ENCODE measurements at regions not wholly inside any gene's neighbourhood (a gene's known extent, or its start where the extent isn't known, plus 50 kb on each side); places are given as distances from the start of the nearest gene placed in this dataset.
A peak's percentile ranks its signal among the peaks of the same experiment; 100 is the strongest.
"Not testable (repeated sequence)": the region's sequence is repeated elsewhere in the genome, so short reads cannot be mapped to it uniquely, and the experiment has no call there.

- no peak for DNase-seq
Measured at GRCh38 chr3:161925749-161926360, 429.2 kb downstream of the OTOL1 start.

DNA sequence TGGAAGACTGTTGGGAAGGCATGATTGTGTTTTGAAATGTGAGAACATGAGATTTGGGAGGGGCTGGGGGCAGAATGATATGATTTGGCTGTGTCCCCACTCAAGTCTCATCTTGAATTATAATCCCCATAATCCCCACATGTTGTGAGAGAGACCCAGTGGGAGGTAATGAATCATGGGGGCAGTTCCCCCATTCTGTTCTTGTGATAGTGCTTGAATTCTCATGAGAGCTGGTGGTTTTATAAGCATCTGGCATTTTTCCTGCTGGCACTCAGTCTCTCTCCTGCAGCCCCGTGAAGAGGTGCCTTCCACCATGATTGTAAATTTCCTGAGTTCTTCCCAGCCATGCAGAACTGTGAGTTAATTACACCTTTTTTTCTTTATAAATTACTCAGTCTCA is 430.5 kb downstream of the OTOL1 start:
- no peak for DNase-seq

GRCh38 chr3:161939918-161940620 is 443.5 kb downstream of the OTOL1 start:
- peak; percentile 72 for DNase-seq

- no peak for DNase-seq
Measured at GRCh38 chr3:161940621-161940965, 444.0 kb downstream of the OTOL1 start.

DNA sequence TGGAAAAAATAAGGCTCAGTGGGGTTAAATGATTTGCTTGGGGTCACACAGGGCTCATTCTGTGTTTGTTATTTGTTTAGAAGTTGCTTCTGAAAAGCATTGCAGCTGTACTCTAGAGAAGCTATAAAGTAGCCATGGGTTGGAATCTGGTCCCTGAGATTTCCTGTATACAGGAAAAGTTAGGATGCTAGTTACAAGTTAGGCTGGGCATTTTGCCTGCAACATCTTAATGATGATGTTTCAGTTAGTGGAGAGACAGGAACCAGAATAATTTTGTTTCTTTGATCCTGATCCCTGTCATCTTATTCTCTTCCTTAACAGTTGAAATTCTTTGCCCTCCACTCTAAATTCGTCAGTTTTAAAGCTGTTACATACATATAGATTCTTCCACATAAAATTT is 445.3 kb downstream of the OTOL1 start:
- DNase-seq: no peak

GRCh38 chr3:161943801-161944345 is 447.3 kb downstream of the OTOL1 start:
- DNase-seq: not testable (repeated sequence)

GRCh38 chr3:161946443-161946960 is 449.9 kb downstream of the OTOL1 start:
- DNase-seq: peak; percentile 85

DNA sequence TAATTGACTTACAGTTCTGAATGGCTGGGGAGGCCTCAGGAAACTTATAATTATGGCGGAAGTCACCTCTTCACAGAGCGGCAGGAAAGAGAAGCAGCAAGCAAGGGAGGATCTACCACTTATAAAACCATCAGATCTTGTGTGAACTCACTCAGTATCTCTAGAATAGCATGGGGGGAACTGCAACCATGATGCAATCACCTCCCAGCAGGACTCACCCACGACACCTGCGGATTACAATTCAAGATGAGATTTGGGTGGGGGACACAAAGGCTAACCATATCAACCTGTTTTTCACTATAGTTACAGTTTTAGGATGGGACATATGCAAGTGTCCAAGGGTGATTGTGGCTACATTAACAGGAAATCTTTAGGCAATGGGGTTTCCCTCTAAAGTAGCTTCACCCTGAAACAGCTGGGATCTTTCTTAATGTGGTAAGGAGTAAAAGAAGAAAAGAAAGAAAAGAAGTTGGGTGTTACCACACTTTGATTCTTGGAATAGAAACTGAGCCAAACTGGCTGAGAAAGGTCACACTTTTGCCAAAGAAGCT is 453.8 kb downstream of the OTOL1 start:
- peak; percentile 82 for DNase-seq

DNA sequence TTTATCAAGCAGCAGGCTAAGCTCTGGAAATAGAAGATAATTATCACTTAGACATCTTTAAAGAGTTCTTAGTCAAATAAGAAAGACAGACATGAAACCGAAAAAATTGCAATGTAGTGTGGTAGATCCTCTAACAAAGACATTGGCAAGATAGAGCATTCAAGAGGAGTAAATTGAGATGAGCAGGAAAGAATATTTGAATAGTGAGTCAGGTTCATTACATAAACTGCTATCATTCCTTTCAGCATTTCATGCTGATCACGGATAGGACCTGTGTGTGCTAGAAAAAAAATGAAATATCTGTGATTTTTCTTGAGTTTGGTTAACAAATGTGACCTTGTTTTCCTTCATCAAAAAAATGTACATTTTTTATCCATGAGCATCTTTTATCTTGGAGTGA is 460.9 kb downstream of the OTOL1 start:
- DNase-seq: no peak

DNA sequence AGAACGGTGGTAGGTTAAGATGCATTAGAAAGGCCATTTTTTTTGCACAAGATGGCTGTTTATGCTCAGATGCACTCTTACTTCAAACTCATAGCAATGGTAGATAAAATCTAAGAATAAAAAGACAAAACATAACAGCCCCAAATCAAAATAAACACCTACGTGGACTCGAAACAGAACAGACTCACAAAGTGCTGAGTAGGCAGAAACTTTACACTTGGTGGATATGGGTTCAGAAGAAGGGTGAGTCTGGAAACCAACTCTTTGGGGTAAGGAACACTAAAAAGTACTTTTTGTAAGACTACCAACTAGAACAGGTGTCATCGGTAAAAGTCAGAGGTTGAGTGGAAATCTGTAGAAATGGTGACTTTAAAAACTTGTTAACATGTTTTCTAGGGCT is 468.2 kb downstream of the OTOL1 start:
- no peak for DNase-seq

DNA sequence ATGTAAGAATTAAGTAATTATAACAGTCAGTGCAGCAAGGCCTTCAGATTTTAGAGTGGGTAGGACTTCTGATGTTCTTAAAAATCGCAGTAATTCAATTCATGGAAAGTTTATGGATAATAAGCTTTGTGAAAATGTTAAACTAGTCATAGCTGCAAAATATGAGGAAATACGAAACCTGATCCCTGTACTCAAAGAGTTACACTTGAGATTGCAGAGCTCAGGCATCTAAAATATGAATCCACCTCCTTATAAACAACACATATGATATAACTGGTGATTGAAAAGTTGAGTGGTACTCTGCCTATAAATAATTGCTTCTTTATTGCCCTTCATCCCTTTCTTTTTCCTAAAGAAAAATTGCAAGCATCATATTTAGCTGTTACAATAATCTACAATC is 473.3 kb downstream of the OTOL1 start:
- DNase-seq: no peak

DNA sequence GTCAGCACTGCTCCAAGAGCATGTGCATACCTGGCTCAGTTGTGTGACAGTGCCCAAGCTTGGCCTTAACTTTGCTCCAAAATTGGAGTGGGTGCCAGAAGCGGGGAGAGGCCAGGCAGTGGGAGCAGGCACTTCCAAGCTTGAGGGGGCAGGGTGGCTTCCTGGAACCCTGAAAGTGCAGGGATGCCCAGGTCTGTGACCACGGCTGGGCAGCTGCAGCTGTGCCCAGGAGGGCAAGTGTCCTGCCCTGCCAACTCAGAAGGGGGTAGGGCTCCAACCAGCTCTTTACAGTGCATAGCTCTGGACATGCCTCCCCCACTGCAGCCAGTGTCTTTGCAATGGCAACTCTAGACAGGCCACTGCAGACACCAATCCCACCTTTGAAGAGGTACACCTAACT is 478.6 kb downstream of the OTOL1 start:
- DNase-seq: no peak

- peak; percentile 80 for DNase-seq
Measured at GRCh38 chr3:161977063-161977462, 480.5 kb downstream of the OTOL1 start.

DNA sequence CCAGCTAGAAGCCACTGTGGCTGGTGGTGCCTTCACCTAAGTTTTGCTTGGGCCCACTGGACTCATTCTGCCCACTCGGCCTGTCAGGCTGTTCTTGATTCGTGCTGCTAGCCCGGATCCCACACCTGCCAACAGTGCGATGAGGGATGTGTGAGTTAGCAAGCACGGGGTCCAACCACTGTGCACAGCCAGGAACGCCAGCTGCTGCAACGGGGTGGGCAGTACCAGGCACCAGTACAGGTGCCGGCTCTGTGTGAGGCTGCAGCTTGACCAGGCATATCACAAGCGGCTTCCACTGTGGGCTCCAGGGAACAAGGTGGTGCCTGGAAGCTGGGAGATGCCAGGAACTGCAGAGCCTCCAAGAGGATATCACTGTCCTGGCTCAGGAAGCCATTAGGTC is 481.2 kb downstream of the OTOL1 start:
- DNase-seq: no peak

- DNase-seq: no peak
Measured at GRCh38 chr3:161987933-161988332, 491.3 kb downstream of the OTOL1 start.

DNA sequence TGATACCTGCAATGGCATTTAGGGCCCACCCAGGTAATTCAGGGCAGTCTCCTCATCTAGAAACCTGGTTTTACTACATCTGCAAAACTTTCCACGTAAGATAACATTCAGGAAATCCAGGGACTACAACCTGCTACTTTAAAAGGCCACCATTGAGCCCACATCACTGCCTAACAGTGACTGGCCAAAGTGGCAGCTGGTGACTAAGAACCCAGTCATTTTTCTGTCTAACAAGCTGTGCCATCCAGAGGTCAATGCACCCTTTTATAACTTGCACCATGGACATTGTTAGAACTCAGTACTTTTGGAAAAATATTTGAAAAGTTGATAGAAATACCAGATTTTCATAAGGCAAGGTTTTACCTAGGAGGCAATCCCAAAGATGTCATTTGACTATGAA is 492.4 kb downstream of the OTOL1 start:
- DNase-seq: no peak

- DNase-seq: no peak
Measured at GRCh38 chr3:161990036-161990435, 493.4 kb downstream of the OTOL1 start.

GRCh38 chr3:161991901-161992540 is 495.4 kb downstream of the OTOL1 start:
- DNase-seq: peak; percentile 61

GRCh38 chr3:161999846-162000245 is 503.2 kb downstream of the OTOL1 start:
- DNase-seq: no peak

- no peak for DNase-seq
Measured at GRCh38 chr3:162007722-162008121, 511.1 kb downstream of the OTOL1 start.

DNA sequence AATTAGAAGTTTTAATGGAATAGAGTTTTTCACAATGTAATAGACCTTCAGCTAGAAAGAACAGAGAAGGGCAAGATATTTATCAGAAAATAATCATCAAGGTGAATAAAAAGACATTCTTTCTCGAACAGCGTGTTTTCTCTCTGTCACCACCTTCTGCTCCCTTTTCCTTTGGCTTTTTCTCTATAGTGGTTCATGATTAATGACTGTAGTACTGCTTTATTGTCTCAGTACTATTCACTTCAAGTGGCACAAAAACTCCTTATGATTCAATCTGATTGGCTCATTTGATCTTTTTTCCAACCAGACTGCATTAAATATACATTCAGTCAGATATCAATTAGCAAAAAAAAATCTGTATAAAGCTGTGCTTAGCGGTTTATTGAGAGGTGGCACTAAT is 516.0 kb downstream of the OTOL1 start:
- DNase-seq: no peak

- no peak for DNase-seq
Measured at GRCh38 chr3:162014284-162014683, 517.7 kb downstream of the OTOL1 start.

DNA sequence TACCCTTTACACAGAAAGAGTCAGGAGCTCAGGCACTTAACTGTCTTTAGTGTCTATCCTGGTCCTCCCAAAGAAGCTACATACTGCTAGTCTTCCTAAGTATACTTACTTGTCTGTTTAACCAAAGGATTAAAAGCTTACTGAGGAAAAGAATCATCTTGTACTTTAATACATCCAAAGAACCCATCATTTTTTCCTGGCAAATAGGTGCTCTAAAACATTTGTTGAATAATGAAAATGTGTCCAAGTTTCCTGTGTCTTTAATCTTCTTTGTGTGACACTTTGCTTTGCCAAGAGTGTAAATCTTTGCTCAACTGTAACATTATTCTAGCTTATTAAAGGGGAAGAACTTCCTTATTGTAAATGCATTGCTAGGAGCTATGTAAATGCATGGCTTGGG is 519.2 kb downstream of the OTOL1 start:
- no peak for DNase-seq

GRCh38 chr3:162019817-162020216 is 523.2 kb downstream of the OTOL1 start:
- DNase-seq: no peak

Measured in MV-4-11 (cell line).